RWPE1 (cell line): ENCODE measurements at regions not wholly inside any gene's neighbourhood (a gene's known extent, or its start where the extent isn't known, plus 50 kb on each side); places are given as distances from the start of the nearest gene placed in this dataset.

Source experiments
- CTCF ChIA-PET: fragments of 350-600 bp; sonication (Branson Sonifier 250); formaldehyde crosslinking; extraction: SDS; loops from one replicate; lab custom pipeline; 2021; lab: Yijun Ruan, JAX
- POLR2A ChIA-PET: fragments of 400-600 bp; formaldehyde crosslinking; extraction: SDS; loops from one replicate; lab custom pipeline; 2020; ENCODE audit warnings: antibody characterized with exemption; ENCODE audit not compliant: low non-redundant PET; lab: Yijun Ruan, JAX
- DNase-seq: peaks from one replicate; pipeline ENCODE4 v3.0.0; 2012; ENCODE audit warnings: low spot score
- H3K27ac ChIP-seq: fragments of 450-650 bp; 2 replicates; pipeline ENCODE4 v1.5.1; 2017
- TF ChIP-seq, protein P1 (sequence below): fragments of 450-650 bp; conservative IDR thresholded peaks from 2 replicates; pipeline ENCODE4 v1.5.1; 2017; ENCODE audit warnings: low read depth, mild to moderate bottlenecking

DNA sequence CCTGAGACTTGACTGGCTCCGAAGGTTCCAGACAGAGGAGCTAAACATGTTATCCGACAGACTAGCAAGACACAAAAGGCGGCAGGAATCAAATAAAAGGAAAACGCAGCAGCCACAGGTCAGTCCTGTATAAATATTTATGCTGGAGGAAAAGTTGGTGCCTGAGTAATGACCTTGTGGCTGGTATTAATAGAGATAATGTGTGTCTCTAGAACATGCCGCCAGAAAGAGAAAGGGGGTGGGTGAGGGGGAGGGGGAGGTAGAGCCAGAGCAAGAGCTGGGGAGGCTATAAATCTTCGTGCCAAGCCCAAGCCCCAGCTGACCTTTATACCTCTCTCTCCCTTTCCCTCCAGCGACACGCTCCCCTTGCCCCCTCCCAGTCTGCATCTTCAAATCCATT is 590.4 kb downstream of the MED13L start:
- TF ChIP-seq, protein P1, sequence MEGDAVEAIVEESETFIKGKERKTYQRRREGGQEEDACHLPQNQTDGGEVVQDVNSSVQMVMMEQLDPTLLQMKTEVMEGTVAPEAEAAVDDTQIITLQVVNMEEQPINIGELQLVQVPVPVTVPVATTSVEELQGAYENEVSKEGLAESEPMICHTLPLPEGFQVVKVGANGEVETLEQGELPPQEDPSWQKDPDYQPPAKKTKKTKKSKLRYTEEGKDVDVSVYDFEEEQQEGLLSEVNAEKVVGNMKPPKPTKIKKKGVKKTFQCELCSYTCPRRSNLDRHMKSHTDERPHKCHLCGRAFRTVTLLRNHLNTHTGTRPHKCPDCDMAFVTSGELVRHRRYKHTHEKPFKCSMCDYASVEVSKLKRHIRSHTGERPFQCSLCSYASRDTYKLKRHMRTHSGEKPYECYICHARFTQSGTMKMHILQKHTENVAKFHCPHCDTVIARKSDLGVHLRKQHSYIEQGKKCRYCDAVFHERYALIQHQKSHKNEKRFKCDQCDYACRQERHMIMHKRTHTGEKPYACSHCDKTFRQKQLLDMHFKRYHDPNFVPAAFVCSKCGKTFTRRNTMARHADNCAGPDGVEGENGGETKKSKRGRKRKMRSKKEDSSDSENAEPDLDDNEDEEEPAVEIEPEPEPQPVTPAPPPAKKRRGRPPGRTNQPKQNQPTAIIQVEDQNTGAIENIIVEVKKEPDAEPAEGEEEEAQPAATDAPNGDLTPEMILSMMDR, result no peak
- no peak for DNase-seq
- no peak overlapping the region for H3K27ac ChIP-seq
- ChIA-PET CTCF (no interaction called here), POLR2A (no interaction called here)

DNA sequence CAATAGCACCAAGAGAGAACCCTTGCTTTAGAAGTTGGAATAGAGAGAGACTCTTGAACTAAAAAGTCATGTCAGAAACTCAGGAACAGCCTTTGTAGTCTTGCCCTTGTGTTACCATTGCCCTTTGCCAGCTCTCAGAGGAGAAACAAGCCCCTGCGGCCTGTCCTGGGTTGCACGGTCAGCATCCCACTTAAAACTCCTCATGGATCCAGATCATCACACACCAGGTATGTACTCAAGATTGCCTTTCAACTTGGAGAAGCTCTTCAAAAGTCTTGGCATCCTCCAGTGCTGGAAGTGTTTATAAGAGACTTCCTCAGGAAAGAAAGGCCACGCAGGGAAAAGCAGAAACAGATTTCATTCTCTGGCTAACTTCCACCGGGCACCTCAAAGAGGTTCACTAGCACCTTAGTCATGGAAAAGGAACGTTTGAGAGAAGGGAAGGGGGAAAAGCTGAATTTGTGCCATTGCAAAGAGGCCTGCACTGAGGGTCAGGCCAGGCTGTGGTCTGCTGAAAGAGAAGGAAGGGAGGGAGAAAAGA is 594.2 kb downstream of the MED13L start:
- DNase-seq, result no peak
- CTCF ChIA-PET, result no interaction called here

DNA sequence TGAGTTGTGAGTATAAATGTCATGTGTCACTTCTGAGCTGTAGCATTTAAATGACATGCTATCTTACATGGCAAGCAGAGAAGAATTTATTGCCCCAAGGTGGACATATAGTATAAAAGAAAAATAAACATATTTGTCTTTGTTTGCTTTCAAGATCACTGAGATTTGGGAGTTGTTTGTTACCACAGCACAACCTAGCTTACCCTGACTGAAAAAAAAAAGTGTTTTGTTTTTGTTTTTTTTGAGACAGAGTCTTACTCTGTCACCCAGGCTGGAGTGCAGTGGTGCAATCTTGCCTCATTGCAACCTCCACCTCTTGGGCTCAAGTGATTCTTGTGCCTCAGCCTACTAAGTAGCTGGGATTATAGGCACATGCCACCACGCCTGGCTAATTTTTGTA is 596.5 kb downstream of the MED13L start:
- DNase-seq, result no peak
- no peak overlapping the region for H3K27ac ChIP-seq
- ChIA-PET POLR2A (no interaction called here), CTCF (no interaction called here)
- TF ChIP-seq, protein P1, result no peak

More for the DNA sequence above, 594.2 kb downstream of the MED13L start:
- POLR2A ChIA-PET, result no interaction called here
- TF ChIP-seq, protein P1, result no peak
- no peak overlapping the region for H3K27ac ChIP-seq

DNA sequence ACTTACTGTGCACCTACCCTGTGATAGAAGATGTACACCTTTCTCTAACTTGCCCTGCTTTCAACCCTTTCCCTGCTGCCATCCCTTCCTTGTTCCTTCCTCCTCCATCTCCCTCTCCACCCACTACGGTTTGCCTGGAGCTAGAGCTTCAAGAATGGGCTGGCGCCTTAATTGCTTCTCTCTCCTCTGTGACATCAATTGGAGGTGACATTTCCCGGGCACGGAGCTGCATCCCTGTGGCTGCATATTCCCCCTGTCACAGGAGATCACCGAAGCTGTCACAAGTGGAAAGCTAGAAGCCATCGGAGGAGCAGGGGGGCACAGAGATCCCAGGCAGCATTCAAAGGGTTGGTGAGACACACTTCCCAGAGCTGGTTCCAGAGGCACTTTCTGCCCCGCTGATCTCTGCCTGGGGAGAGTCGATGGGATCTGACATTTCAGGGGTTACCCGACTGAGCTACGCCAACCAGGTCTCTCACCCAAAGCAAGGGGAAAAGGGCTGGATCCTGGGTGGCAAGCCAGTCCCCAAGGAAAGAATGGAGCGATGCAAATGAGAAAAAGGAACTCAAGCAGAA is 604.9 kb downstream of the MED13L start:
- TF ChIP-seq, protein P1, result no peak
- H3K27ac ChIP-seq, result no peak overlapping the region
- CTCF ChIA-PET, result no interaction called here
- DNase-seq, result no peak
- POLR2A ChIA-PET, result no interaction called here

DNA sequence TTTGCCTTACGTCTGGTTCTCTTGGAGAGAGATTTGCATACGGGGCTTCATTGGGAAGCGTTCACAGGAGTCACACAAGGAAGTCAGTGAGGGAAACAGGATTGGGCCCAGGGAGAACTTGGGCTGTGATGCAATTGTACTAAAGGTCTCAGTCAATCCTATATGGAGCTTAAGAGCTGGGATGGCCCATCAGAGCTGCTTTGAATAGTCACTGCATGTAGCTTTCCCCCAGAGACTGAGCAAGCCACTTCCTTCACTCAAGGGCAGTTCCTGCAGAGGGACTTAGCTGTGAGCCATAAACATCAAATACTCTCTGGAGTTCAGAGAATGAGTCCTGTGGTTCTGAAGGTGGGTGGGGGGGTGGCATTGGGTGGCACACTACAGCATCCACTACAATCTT is 605.4 kb downstream of the MED13L start:
- TF ChIP-seq, protein P1, result no peak
- no peak for DNase-seq
- no peak overlapping the region for H3K27ac ChIP-seq
- CTCF ChIA-PET, result interaction anchor here (0.7 kb wide), 1 partner anchor 818 kb away, joined by 3 read pairs; no protein-coding TSS in a partner anchor
- POLR2A ChIA-PET, result no interaction called here

DNA sequence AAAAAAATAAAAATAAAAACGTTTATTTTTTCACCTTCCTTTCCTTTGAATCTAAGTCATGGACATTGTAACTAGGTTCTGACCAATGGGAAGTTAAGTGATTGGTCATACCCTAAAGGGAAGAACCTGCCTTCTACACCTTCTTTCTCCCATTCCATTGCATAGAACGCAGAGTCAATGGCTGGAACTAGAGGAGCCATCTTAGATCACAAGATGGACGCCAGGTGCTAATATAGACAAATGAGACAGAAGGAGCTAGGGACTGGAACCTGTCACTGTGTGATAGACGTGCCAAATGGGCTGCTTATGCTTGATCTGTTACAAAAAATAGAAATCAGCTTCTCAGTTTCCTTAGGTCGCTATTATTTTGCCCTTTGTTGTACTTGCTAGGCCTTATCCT is 606.6 kb downstream of the MED13L start:
- DNase-seq, result no peak
- TF ChIP-seq, protein P1, result no peak
- ChIA-PET POLR2A (no interaction called here), CTCF (no interaction called here)
- no peak overlapping the region for H3K27ac ChIP-seq
